Choroid plexus epithelial cell (primary cell): ENCODE measurements at regions not wholly inside any gene's neighbourhood (a gene's known extent, or its start where the extent isn't known, plus 50 kb on each side); places are given as distances from the start of the nearest gene placed in this dataset.
"Not testable (repeated sequence)": the region's sequence is repeated elsewhere in the genome, so short reads cannot be mapped to it uniquely, and the experiment has no call there.

Source experiments
- DNase-seq: peaks from one replicate; pipeline ENCODE4 v3.0.0-alpha.2; 2010; ENCODE audit warnings: low read depth
- H3K4me3 ChIP-seq: 2 replicates; pipeline ENCODE4 v1.5.1; 2011; ENCODE audit warnings: low read depth, mild to moderate bottlenecking, control low read depth, low read length, moderate library complexity
- CTCF ChIP-seq: conservative IDR thresholded peaks from 2 replicates; pipeline ENCODE4 v1.5.1; 2011; ENCODE audit warnings: low read depth, mild to moderate bottlenecking, control low read depth, inconsistent platforms, low read length, moderate library complexity

DNA sequence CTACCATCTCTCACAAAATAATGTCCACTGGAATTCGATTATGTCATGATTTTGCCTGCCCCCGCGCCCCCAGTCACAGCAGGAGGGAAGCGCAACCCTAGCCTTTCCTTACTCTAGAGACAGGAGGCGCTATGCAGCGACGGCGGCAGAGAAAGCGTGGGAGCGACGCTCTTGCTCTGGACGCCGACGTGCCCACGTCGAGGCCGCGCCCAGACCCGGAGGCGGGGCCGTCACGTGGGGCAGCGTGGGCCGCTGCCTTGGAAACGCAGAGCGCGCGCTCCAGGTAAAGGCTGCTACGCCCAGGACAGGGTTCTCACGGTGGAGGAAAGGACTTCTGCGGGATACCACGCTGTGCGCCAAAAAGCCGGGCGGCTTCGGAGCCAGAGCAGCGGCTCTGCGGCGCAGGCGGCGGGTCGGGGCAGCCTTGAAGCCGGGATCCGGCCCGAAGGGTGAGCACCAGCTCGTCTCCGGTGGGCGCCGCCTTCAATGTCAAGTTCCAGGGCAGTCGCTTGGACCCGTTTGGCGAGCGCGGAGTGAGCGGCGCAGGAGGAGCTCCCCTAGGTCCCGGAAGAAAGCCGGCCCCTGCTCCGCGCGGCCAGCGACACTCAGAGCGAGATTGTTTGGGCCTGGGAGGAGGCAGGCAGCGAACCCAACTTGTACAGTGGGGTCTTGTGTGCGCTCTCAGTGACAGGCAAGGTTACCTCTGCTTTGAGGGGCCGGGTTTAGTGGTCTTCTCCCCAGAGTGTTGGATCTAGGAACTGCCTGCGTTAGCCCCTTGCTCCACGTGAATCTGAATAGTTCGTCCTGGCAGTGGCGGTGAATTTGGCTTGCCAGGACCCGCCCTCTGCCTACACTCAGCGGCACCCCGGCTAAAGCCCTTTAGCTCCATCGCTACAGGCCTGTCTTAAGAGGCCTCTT lies 121.7 kb downstream of the MRPL57 start:
- DNase-seq: peak; percentile 94
- peak overlapping the region; percentile 97 for H3K4me3 ChIP-seq
- TF ChIP-seq CTCF: peak; percentile 86

DNA sequence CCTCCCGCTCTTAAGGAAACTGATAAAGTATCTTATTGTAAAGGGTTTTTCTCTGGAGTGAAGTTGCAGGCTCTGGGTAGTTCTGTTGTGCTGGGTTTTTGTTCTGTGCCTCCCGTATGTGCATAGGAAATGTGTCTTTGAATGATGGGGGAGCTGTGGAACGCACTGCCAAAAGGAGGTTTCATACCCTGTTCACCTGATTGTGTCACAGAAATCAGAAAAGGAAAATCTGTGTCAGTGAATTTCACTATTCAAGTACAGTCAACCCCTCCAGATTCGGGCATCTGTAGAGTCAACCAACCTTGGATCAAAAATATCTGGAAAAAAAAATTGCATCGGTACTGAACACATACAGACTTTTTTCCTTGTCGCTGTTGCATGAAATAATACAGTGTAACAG lies 127.8 kb downstream of the MRPL57 start:
- no peak for TF ChIP-seq CTCF
- H3K4me3 ChIP-seq: no peak overlapping the region
- no peak for DNase-seq

DNA sequence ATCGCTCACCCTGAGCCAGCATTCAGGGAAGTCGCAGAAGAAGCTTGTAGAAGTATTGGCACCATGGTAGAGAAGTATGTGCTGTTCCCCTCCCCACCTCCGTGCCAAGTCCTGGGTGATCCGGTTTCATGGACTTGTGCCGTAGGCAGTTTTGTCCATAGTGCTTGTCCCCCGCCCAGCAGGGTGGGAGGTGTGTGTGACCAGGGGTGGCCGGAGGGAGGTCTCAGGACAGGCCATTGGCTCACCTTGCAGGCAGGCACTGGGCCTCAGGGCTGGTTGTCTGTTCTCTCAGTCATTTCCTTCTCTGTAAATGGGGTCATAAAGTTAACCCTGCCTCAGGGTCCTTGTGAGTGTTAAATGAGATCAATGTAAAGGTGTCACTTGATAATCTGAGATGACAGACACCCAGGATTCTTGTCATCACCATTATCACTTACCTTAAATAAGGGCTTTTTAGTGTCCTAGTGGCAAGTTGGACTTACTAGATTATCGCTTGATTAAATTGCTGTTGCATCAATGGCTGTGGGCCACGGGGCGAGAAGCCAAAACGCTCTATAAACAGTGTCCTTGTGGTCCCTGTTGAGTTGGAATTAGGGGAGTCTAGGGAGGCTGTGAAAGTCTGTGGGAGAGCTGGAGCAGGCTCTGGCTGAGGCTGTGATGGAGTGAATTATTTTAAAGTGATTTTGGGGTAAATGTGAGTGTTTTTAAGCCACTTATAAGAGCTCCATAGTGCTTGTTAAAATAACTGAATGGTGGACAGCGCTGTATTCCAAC lies 130.0 kb downstream of the MRPL57 start:
- not testable (repeated sequence) for H3K4me3 ChIP-seq, DNase-seq

GRCh38 chr13:21307158-21307557 lies 130.7 kb downstream of the MRPL57 start:
- H3K4me3 ChIP-seq, DNase-seq: not testable (repeated sequence)

GRCh38 chr13:21308906-21309305 lies 132.4 kb downstream of the MRPL57 start:
- TF ChIP-seq CTCF: no peak
- DNase-seq: no peak

DNA sequence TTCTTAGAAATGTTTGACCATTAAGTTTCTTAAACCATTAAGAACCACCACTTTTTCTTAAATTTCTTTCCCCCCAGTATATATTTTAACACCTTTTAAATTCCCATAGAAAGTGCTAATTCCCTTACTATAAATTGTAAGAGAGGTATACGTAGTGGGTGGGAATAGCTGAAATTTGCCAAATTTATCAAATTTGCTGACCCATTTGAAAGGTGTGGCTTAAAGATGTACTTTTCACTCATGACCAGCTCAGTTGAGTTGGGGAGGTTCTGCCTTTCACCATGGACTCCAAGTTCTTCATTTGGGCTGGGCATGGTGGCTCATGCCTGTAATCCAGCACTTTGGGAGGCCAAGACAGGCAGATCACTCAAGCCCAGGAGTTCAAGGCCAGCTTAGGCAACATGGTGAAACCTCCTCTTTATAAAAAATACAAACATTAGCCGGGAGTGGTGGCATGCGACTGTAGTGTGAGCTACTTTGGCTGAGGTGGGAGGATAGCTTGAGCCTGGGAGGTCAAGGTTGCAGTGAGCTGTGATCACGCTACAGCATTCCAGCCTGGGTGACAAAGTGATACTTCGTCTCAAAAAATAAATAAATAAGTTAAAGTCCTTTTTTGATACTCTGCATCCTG lies 133.2 kb downstream of the MRPL57 start:
- H3K4me3 ChIP-seq: no peak overlapping the region
- DNase-seq: no peak
- no peak for TF ChIP-seq CTCF

More at GRCh38 chr13:21308906-21309305, 132.4 kb downstream of the MRPL57 start:
- no peak overlapping the region for H3K4me3 ChIP-seq

GRCh38 chr13:21310220-21310619 lies 133.8 kb downstream of the MRPL57 start:
- no peak overlapping the region for H3K4me3 ChIP-seq
- DNase-seq: no peak
- no peak for TF ChIP-seq CTCF

GRCh38 chr13:21314976-21315375 lies 138.5 kb downstream of the MRPL57 start:
- DNase-seq, H3K4me3 ChIP-seq: not testable (repeated sequence)
